DOHH2 (cell line): ENCODE measurements at regions not wholly inside any gene's neighbourhood (a gene's known extent, or its start where the extent isn't known, plus 50 kb on each side); places are given as distances from the start of the nearest gene placed in this dataset.

Experiments
- EZH2phosphoT487 ChIP-seq: fragments of 200-600 bp; sonication (generic); IDR thresholded peaks from 2 replicates; pipeline ENCODE4 v1.6.1; 2017; ENCODE audit warnings: borderline replicate concordance, mild to moderate bottlenecking, antibody characterized with exemption, low read length, moderate library complexity, mixed read lengths
- TF ChIP-seq, protein P1 (sequence below): fragments of 200-600 bp; sonication (generic); IDR thresholded peaks from one replicate; pipeline ENCODE4 v1.5.1; 2014; ENCODE audit warnings: antibody characterized with exemption, mild to moderate bottlenecking, low read depth, low read length; ENCODE audit not compliant: poor library complexity, severe bottlenecking

DNA sequence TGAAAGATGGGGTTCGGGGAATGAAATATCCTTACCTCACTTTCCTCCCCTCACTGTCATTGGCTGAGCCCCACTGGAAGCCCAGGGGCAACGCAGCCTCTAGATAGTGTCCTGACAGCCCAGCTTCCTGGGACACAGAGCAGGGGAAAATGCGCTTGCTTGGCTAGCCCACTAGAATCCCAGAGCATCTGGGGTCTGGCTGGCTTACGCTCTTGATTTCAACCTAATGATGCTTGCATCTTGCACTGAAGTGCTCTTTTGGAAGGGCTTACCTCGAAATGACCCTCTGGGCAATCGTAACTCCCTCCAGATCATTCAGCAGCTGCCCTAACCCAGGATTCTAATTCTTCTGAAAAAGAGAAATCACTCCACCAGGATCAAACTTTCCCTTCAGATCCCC lies 147.6 kb downstream of the SOX9 start:
- TF ChIP-seq, protein P1, sequence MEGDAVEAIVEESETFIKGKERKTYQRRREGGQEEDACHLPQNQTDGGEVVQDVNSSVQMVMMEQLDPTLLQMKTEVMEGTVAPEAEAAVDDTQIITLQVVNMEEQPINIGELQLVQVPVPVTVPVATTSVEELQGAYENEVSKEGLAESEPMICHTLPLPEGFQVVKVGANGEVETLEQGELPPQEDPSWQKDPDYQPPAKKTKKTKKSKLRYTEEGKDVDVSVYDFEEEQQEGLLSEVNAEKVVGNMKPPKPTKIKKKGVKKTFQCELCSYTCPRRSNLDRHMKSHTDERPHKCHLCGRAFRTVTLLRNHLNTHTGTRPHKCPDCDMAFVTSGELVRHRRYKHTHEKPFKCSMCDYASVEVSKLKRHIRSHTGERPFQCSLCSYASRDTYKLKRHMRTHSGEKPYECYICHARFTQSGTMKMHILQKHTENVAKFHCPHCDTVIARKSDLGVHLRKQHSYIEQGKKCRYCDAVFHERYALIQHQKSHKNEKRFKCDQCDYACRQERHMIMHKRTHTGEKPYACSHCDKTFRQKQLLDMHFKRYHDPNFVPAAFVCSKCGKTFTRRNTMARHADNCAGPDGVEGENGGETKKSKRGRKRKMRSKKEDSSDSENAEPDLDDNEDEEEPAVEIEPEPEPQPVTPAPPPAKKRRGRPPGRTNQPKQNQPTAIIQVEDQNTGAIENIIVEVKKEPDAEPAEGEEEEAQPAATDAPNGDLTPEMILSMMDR: no peak
- TF ChIP-seq EZH2phosphoT487: no peak
